ENCODE measurements at regions not wholly inside any gene's neighbourhood (a gene's known extent, or its start where the extent isn't known, plus 50 kb on each side); places are given as distances from the start of the nearest gene placed in this dataset.

DNA sequence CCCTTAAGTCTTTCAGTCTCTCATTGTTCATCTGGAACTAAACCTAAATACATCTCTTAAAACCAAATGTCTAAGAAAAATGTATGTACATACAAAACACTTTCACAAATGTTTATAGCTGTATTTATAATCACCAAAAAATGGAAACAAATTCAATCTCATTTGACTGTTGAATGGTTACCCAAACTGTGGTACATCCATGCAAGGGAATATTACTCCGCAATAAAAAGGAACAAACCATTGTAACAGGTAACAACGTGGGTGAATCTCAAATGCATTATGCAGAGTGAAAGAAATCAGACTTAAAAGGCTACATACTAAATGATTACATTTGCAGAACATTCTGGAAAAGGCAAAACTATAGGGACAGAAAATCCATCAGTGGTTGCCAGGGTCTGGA, 425.2 kb downstream of the COG6 start:
- no peaks in the 10 kb centered on the region for H3K9me3 ChIP-seq
- 95% methylated on average over 2 of the region's 2 CpGs for WGBS

DNA sequence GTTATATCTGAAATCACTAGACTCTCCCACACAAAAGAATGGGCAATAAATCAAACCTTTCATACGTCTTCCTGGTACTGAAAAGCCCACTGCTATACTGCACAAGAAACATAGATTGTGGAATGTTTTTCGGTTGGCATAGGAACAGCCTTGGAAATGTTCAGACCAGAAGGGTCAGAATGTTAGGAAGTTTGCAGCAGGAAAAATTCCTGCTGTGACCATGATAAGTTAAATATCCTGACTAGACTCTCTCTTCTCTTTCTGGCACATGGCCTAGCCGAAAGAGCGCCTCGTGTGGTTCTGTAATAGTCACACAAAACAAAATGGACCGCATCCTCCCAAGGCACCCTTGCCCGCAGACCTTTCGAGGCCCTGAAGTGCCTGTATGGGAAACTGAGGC, 427.2 kb downstream of the COG6 start:
- no peaks in the 10 kb centered on the region for H3K4me1 ChIP-seq (replicated peaks)
- H3K27ac ChIP-seq = no peak overlapping the region
- WGBS = 75% methylated on average over 8 of the region's 8 CpGs
- no peaks in the 10 kb centered on the region for H3K36me3 ChIP-seq
- H3K27me3 ChIP-seq (replicated peaks; ENCODE audit: insufficient read depth) = no peaks in the 10 kb centered on the region
- H3K9me3 ChIP-seq = no peaks in the 10 kb centered on the region
- no peak overlapping the region for H3K4me3 ChIP-seq
- no peak for DNase-seq (ENCODE audit: low spot score)
- no peak for TF ChIP-seq POLR2AphosphoS5 (IDR thresholded peaks at IDR 0.05)
- TF ChIP-seq, protein P1, sequence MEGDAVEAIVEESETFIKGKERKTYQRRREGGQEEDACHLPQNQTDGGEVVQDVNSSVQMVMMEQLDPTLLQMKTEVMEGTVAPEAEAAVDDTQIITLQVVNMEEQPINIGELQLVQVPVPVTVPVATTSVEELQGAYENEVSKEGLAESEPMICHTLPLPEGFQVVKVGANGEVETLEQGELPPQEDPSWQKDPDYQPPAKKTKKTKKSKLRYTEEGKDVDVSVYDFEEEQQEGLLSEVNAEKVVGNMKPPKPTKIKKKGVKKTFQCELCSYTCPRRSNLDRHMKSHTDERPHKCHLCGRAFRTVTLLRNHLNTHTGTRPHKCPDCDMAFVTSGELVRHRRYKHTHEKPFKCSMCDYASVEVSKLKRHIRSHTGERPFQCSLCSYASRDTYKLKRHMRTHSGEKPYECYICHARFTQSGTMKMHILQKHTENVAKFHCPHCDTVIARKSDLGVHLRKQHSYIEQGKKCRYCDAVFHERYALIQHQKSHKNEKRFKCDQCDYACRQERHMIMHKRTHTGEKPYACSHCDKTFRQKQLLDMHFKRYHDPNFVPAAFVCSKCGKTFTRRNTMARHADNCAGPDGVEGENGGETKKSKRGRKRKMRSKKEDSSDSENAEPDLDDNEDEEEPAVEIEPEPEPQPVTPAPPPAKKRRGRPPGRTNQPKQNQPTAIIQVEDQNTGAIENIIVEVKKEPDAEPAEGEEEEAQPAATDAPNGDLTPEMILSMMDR (IDR thresholded peaks at IDR 0.05) = no peak
- TF ChIP-seq POLR2A (IDR thresholded peaks at IDR 0.05) = no peak
- intact Hi-C loops (cut with DNase I) = no loop called here

More for the DNA sequence above, 425.2 kb downstream of the COG6 start:
- Histone ChIP-seq H3K36me3 (no peaks in the 10 kb centered on the region), H3K4me1 (replicated peaks) (no peaks in the 10 kb centered on the region), H3K27ac (no peak overlapping the region), H3K4me3 (no peak overlapping the region), H3K27me3 (replicated peaks; ENCODE audit: insufficient read depth) (no peaks in the 10 kb centered on the region)
- TF ChIP-seq POLR2A (IDR thresholded peaks at IDR 0.05) = no peak
- no peak for TF ChIP-seq POLR2AphosphoS5 (IDR thresholded peaks at IDR 0.05)
- TF ChIP-seq, protein P1 (IDR thresholded peaks at IDR 0.05) = no peak
- intact Hi-C loops (cut with DNase I) = no loop called here
- no peak for DNase-seq (ENCODE audit: low spot score)

DNA sequence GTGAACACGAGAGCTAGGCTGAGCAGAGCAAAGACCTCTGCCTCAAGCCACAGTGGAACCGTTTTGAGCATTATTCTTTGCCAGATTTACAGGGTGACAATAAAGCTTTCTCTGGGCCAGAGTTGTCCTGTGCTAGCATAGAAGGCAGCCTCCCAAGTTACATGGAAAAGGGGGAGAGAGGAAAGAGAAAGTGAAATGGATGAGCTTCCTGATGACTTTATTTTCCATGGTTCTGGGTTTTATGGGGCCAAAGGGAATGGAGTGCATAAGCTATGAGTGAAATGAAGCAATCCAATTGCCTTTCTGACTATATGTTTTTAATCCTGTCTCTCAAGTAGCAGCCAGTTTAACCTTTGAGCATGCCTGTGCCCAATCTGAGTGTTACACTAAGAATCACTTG, 428.4 kb downstream of the COG6 start:
- no peaks in the 10 kb centered on the region for H3K27me3 ChIP-seq (replicated peaks; ENCODE audit: insufficient read depth)
- DNase-seq (ENCODE audit: low spot score) = no peak
- intact Hi-C loops (cut with DNase I) = no loop called here

DNA sequence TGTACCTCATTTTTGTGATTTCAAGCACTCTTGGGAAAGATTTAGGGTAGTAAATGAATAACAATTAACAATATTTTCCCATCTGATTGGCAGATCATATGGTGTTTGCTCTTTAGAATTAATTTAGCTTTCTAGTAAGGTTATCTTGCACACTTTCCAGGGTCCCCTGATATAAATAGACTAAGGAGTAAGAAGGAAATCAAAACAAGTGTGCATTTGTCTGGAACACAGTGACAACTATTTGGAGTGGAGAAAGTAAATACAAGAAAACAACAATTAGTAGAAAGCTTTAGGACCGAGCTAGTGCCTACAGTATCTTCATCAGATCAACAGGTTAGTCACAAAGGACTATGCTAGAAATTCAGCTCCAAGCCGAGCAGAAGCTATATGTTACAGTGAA, 429.5 kb downstream of the COG6 start:
- Histone ChIP-seq H3K4me3 (no peak overlapping the region), H3K27ac (no peak overlapping the region), H3K36me3 (no peaks in the 10 kb centered on the region), H3K27me3 (replicated peaks; ENCODE audit: insufficient read depth) (no peaks in the 10 kb centered on the region), H3K4me1 (replicated peaks) (no peaks in the 10 kb centered on the region), H3K9me3 (no peaks in the 10 kb centered on the region)
- DNase-seq (ENCODE audit: low spot score) = no peak
- TF ChIP-seq, protein P1 (IDR thresholded peaks at IDR 0.05) = no peak
- 84% methylated on average over 2 of the region's 2 CpGs for WGBS
- intact Hi-C loops (cut with DNase I) = no loop called here

More for the DNA sequence above, 428.4 kb downstream of the COG6 start:
- no peak overlapping the region for H3K4me3 ChIP-seq
- WGBS = 73% methylated on average over 2 of the region's 2 CpGs
- no peak overlapping the region for H3K27ac ChIP-seq
- H3K9me3 ChIP-seq = no peaks in the 10 kb centered on the region
- TF ChIP-seq POLR2AphosphoS5 (IDR thresholded peaks at IDR 0.05) = no peak
- TF ChIP-seq POLR2A (IDR thresholded peaks at IDR 0.05) = no peak
- TF ChIP-seq, protein P1 (IDR thresholded peaks at IDR 0.05) = no peak
- no peaks in the 10 kb centered on the region for H3K4me1 ChIP-seq (replicated peaks)
- no peaks in the 10 kb centered on the region for H3K36me3 ChIP-seq

DNA sequence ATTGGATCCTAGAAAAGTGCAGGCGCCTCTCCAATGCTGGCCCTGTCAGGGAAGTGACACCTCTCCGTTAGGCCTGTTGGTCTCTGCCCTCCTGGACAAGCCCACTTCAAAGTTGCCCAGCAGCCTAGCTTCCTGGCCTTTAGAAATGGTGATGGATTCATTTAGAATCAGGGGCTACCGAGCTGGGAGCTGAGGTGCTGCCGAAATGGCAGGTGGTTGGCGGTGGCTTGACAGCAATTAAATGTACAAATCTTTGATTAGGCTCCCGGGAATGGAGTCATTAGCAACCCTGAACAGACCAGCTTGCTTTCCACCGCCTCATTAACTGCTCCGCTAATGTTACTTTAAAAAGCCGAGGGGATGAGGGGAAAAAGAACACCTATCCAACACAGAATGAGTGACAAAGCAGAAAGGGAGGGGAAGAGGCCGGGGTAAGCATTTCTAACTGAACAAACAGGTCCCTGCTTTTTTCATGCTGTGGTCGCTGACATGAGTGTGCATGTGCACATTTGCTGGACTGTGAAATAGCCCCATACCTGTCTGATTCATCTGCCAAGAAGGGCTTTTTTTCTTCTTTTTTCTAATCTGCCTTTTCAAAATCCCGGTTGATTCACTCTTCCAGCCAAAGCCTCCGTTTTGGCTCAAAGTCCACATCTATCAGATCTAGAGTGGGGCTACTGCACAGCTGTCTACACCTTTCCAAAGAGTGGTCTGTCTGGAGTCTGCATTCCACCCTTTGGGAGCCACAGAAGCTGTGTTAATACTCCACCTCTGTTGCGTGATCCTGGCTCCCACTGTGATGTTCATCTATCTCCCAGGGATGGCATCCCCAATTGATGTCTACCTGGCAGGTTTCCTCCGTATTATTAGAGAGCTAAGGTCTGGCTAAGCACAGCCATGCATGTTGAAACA, 431.9 kb downstream of the COG6 start:
- H3K4me1 ChIP-seq (replicated peaks) = no peaks in the 10 kb centered on the region
- H3K36me3 ChIP-seq = no peaks in the 10 kb centered on the region
- no peaks in the 10 kb centered on the region for H3K9me3 ChIP-seq
- 43% methylated on average over 15 of the region's 15 CpGs for WGBS
- TF ChIP-seq POLR2A (IDR thresholded peaks at IDR 0.05) = no peak
- TF ChIP-seq POLR2AphosphoS5 (IDR thresholded peaks at IDR 0.05) = no peak
- TF ChIP-seq, protein P1 (IDR thresholded peaks at IDR 0.05) = no peak
- DNase-seq (ENCODE audit: low spot score) = no peak
- no peak overlapping the region for H3K4me3 ChIP-seq
- intact Hi-C loops (cut with DNase I) = no loop called here
- H3K27me3 ChIP-seq (replicated peaks; ENCODE audit: insufficient read depth) = no peaks in the 10 kb centered on the region
- no peak overlapping the region for H3K27ac ChIP-seq
